ENCODE measurements at regions not wholly inside any gene's neighbourhood (a gene's known extent, or its start where the extent isn't known, plus 50 kb on each side); places are given as distances from the start of the nearest gene placed in this dataset.

DNA sequence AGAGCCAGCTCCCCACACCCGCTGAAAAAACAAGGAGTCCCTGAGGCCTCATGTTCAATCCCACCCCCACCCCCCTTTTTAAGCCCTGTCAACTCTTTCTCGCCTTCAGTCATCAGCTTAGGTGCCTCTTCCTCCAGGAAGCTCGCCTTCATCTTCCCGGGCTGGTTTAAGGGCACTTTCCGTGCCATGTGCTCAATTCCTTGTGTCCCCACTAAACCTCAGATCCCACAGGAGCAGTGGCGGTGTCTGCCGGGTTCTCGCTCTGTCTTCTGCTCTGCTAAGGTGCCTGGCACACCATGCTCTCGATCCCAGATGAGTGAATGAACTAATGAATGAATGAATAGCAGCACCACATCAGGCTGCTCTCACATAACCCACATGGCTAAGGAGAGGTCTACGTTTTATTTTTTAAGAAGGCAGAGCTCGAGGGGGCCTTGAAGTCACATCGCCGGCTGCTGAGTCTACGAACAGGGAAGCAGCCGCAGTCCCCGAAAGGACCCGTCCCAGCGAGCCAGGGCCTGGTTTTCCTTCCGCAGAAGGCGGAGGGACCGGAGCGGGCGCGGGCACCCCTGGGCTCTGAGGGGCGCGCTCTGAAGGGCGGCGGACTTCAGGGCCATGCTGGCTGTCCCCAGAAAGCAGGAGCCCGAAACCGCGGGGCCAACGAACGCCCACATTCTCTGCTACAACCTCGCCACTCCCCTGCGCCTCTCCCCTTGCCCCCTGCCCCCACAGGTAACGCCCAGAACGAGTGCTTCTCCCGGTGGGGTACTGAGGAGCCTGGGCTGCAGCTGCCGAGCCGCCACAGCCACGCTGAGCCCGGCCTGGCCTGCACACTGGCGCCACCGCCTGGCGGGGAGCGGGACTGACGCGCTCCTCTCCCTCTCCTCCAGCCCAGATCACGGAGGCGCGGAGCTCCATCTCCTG, 73.4 kb upstream of the KCNMA1 start:
- DNase-seq (ENCODE audit: low spot score), result peak; percentile 53

DNA sequence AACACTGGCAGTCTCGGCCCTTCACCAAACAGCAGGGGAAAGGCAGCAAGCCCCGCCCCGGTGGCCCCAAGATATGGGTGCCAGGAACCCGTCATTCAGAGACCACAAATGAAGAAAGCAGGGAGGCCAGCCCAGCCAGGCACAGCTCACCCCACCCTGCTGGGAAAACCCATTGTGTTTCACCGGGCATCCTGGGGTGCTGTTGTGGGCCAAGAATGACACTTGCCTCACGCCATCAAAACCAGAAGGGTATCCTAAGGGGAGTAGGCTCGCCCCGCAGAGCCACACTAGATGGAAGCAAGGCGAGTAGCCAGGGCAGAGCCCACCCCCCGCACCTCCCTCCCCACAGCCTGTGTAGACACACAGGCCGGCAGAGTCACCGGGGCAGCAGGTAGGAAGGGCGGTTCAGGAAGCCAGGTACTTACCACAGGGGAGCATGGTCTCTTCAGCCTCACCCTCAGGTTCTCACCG, 72.5 kb upstream of the KCNMA1 start:
- no peak for DNase-seq (ENCODE audit: low spot score)

DNA sequence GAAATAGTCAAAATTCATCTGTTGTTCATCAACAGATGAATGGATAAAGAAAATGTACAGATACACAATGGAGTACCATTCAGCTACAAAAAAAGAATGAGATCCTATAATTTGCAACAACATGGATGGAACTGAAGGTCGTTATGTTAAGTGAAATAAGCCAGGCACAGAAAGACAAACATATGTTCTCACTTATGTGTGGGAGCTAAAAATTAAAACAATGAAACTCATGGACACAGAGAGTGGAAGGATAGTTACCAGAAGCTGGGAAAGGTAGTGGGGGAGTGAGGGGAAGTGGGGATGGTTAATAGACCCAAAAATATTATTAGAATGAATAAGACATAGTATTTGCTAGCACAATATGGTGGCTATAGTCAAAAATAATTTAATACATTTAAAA, 70.0 kb upstream of the KCNMA1 start:
- DNase-seq (ENCODE audit: low spot score), result no peak

DNA sequence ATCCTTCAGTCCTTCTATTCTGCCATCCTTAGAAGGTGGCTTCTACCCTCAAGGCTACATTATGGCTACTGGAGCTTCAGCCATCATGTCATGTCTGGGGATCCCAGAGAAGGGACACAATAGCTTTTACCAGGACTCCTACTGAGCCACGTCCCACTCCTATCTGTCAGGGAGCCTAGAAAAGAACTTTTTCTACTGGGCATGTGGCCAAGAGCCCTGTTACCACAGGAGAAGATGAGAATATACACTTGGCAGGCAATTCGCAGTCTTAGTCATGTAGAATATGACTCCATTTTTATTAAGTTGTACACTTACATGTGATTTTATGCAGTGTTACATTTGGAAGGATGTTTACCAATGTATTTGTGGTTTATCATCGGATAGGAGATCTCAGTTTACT, 64.6 kb upstream of the KCNMA1 start:
- DNase-seq (ENCODE audit: low spot score), result no peak

DNA sequence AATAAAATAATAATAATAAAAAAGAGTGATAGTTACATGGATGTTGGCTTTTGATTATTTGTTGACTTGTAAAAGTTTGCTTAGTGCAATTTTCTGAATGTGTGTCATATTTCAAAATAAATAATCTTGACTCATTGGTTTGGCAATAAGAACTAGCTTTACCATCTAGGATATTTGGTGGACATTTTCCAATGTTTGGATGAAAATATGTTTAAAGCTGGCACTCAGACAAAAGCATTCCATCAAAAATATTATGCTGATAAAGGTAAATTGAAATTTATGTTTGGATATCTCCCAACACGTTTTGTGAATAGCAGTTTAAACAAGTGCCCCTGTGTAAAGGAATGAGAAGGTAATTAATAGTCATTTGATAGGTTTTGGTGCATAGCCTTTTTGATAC, 62.5 kb upstream of the KCNMA1 start:
- no peak for DNase-seq (ENCODE audit: low spot score)

DNA sequence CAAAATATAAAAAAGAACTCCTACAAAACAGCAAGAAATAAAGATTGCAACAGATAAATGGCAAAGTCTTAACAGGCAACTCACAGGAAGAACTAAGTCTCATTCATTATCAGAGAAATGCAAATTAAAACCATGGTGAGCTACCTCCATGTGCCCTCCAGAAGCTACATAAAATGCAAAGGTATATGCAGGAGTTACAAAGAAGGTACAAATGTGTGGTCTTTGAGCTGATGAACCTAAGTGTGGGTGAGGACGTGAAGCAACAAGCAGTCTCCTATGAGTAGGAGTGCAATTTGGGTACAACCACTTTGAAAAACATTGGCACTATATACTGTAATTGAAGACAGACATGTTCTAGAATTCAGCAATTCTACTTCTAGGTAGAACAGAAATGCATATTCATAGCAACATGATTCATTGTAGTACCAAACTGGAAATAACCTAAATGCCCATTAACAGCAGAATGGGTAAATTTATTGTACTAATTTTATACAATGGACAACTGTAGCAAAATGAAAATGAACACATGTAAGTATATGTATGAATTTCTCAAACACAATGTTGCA, 61.6 kb upstream of the KCNMA1 start:
- DNase-seq (ENCODE audit: low spot score), result no peak

DNA sequence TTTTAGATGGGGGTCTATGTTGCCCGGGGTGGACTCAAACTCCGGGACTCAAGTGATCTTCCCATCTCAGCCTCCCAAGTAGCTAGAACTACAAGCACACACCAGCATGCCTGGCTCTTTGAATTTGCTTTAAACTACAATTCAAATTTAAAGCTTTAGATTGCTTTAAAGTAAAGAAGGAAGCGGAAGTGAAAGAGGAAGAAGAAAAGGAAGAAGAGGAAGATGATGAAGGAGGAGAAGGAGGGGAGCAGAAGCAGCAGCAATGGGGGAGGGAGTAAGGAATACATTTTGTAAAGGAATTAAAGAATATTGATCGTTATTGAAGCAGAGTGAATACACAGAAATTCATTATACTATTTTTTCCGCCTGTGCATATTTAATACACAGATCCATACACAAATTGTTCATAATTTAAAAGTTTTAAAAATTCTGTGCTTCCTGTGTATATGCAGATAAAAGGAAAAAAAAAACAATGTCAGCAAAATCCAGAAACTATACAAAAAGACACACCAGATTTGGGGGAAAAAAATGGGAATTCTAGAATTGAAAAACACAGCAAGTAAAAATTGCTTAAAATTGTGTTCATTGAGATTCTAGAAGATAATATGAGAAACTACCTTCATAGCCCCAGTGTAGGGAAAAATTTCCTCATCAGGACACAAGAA, 60.8 kb upstream of the KCNMA1 start:
- no peak for DNase-seq (ENCODE audit: low spot score)

DNA sequence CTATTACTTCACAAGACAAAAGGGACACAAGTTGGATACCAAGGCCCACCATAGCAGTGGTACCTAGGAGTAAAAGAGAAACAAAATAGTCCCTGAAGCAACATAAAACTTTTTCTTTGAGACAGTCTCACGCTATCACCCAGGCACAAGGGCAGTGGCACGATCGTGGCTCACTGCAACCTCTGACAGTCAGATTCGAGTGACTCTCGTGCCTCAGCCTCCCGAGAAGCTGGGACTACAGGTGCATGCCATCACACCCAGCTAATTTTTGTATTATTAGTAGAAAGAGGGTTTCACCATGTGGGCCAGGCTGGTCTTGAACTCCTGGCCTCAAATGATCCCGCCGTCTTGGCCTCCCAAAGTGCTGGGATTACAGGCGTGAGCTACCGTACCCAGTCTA, 59.0 kb upstream of the KCNMA1 start:
- no peak for DNase-seq (ENCODE audit: low spot score)

DNA sequence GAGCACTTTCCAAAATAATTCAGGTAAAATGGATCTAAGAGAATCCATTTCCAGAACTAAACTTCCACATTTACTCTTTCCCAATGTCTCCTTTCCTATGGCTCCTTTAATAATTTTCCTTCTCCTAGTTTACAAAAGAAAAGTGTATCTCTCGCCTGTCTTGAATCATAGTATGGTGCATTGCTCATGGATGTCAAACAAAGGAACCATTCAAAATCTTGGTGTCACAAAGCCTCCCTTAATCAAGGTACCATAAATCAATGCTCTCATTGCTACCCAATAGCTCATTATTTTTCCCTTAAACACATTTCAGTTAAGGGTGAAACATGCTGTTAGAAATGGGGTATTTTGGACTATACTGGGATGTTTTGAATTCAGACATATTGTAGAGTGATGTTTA, 57.6 kb upstream of the KCNMA1 start:
- DNase-seq (ENCODE audit: low spot score), result no peak

DNA sequence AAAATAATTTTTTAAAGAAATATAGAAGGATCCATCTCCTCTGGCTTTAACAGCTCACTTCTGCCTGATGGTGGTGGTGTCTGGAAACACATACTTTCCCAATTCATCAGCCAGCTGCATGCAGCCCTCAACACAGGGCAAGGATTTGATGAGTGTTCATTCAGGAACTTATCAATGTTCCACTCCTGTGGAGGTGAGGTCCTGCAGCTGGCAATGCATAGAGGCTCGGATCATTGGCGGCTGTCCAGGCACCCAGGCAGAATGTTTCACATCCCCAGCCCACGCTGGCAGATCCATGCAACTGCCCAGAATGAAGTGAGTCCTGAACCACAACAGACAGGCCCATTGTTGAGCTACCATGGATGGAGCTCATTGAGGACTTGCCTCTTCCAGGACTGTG, 55.2 kb upstream of the KCNMA1 start:
- DNase-seq (ENCODE audit: low spot score), result no peak

DNA sequence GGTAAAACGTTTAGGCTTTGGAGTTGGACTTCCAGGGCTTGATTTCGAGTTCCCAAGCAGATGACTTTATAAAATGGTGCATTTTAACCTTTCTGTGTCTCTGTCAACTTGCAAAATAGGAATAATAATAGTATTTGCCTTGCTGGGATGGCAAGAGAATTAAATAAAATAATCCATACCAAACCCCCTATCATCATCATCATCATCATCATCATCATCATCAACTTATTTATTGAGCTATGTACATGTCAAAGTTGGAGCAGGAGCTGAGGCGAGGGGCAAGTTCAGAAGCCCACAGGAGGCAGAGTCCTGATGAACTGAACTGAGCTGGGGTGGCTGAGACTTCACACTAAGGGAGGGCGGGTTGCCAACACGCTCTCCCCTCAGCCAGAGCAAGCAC, 51.7 kb upstream of the KCNMA1 start:
- no peak for DNase-seq (ENCODE audit: low spot score)

DNA sequence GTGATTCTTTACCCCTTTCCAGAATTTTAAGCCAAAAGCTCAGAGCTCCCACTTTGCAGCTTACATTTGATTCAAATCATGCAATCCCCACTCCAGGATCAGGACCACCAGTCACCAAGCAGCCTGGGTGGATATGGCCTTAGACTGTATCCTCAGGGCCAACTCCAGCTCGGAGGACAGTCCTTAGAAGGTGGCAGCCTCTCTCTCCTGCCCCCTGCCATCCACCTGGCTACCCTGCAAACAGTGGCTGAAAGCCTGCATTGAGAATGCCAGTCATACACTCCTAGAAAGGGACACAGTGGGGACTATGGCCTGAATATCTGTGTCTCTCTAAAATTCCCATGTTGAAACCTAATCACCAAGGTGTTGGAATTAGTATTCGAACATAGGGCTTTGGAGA, 50.0 kb upstream of the KCNMA1 start:
- no peak for DNase-seq (ENCODE audit: low spot score)

All from SK-N-DZ (cell line).